ENCODE measurements at regions not wholly inside any gene's neighbourhood (a gene's known extent, or its start where the extent isn't known, plus 50 kb on each side); places are given as distances from the start of the nearest gene placed in this dataset.

- TF ChIP-seq CTCF (IDR thresholded peaks at IDR 0.05) (no peak), EZH2phosphoT487 (IDR thresholded peaks at IDR 0.05) (no peak)
These were observed 609.1 kb upstream of the GRAMD2B start for GRCh38 chr5:125814119-125814518.
